ENCODE measurements at regions not wholly inside any gene's neighbourhood (a gene's known extent, or its start where the extent isn't known, plus 50 kb on each side); places are given as distances from the start of the nearest gene placed in this dataset.
"Not testable (repeated sequence)": the region's sequence is repeated elsewhere in the genome, so short reads cannot be mapped to it uniquely, and the experiment has no call there.

GRCh38 chr13:22932632-22933412 lies 248.0 kb upstream of the SGCG start:
- FAIRE-seq; H3K56ac ChIP-seq (replicated peaks; ENCODE audit: insufficient read length, low read depth, low read length); H2AFZ ChIP-seq (ENCODE audit: low read length); H3K23me2 ChIP-seq (ENCODE audit: low read depth, low read length); H3K4me1 ChIP-seq (replicated peaks in 1 of 4; ENCODE audit: control insufficient read depth in 3 of 4, insufficient read depth in 4 of 4, low read length in 3 of 4); H2BK120ac ChIP-seq (replicated peaks; ENCODE audit: low read depth, low read length); H3K27me3 ChIP-seq (replicated peaks in 1 of 4; ENCODE audit: control insufficient read depth in 3 of 4, extremely low read depth in 1 of 4, insufficient read depth in 3 of 4, low read length in 3 of 4); H4K91ac ChIP-seq (replicated peaks; ENCODE audit: insufficient read length, low read length); H2BK20ac ChIP-seq (ENCODE audit: low read length); H3K4ac ChIP-seq (replicated peaks; ENCODE audit: insufficient read length, low read depth, low read length); H3K9me3 ChIP-seq (ENCODE audit: insufficient read depth in 2 of 2, low read depth in 1 of 2, low read length in 1 of 2); H2BK5ac ChIP-seq (ENCODE audit: low read depth, low read length); H3K18ac ChIP-seq (ENCODE audit: extremely low read depth, low read length); H3K9ac ChIP-seq (replicated peaks in 1 of 4; ENCODE audit: extremely low read depth in 1 of 4, low read depth in 3 of 4, low read length in 3 of 4); H3K4me2 ChIP-seq (ENCODE audit: insufficient read depth in 1 of 2, low read depth in 2 of 2, low read length in 2 of 2); H4K20me1 ChIP-seq (replicated peaks in 1 of 2; ENCODE audit: control insufficient read depth in 1 of 2, insufficient read depth in 2 of 2, low read length in 2 of 2); H3K36me3 ChIP-seq (ENCODE audit: control insufficient read depth in 2 of 4, insufficient read depth in 4 of 4, low read length in 3 of 4); DNase-seq (ENCODE audit: low read depth in 1 of 2, low spot score in 2 of 2); CTCF ChIA-PET (ENCODE audit: partially characterized antibody); H2AK5ac ChIP-seq (ENCODE audit: low read depth, low read length); H3K4me3 ChIP-seq (ENCODE audit: extremely low read depth in 1 of 4, insufficient read depth in 2 of 4, low read depth in 3 of 4, low read length in 4 of 4); H3K14ac ChIP-seq (ENCODE audit: insufficient read length); H3K23ac ChIP-seq (ENCODE audit: insufficient read length); H2BK12ac ChIP-seq (ENCODE audit: low read depth, low read length); H4K5ac ChIP-seq (ENCODE audit: insufficient read length, low read depth, low read length); H3K79me1 ChIP-seq (ENCODE audit: low read depth, low read length); H2BK15ac ChIP-seq (ENCODE audit: low read length); H3K79me2 ChIP-seq (ENCODE audit: control insufficient read depth in 1 of 2, insufficient read depth in 2 of 2, low read length in 2 of 2); H3K27ac ChIP-seq (ENCODE audit: low read depth, low read length); POLR2A ChIA-PET (ENCODE audit: partially characterized antibody); H4K8ac ChIP-seq (ENCODE audit: extremely low read depth, insufficient read depth, low read length): not testable (repeated sequence)
- 96% methylated on average over 14 of the region's 20 CpGs; no CpG with 5 or more reads in 1 of the 2 experiments for WGBS, 2 experiments (ENCODE audit: extremely low coverage in 1 of 2, insufficient coverage in 1 of 2, insufficient read length in 1 of 2, insufficient replicate concordance in 2 of 2, low coverage in 1 of 2, low lambda C conversion rate in 2 of 2, missing lambda C conversion rate in 1 of 2)
